ENCODE measurements at regions not wholly inside any gene's neighbourhood (a gene's known extent, or its start where the extent isn't known, plus 50 kb on each side); places are given as distances from the start of the nearest gene placed in this dataset.

GRCh38 chr3:31188112-31188511 lies 293.7 kb upstream of the GADL1 start:
- no peak overlapping the region for H3K27ac ChIP-seq (ENCODE audit: low read depth)
- H3K27me3 Mint-ChIP-seq (ENCODE audit: insufficient read depth, low read depth, poor library complexity) = peaks cover 2% of the 10 kb centered on the region

GRCh38 chr3:31189330-31189729 lies 294.9 kb upstream of the GADL1 start:
- Histone ChIP-seq H3K36me3 (ENCODE audit: insufficient read depth) (no peaks in the 10 kb centered on the region), H3F3A (replicated peaks; ENCODE audit: low read depth) (no peaks in the 10 kb centered on the region), H2AFZ (no peak overlapping the region), H3K4me1 (ENCODE audit: insufficient read depth) (peaks cover 2% of the 10 kb centered on the region; the same call in 1 of the 2 replicates), H3K27me3 (ENCODE audit: insufficient read depth) (no peaks in the 10 kb centered on the region), H3K4me2 (no peak overlapping the region), H3K27ac (ENCODE audit: low read depth) (no peak overlapping the region), H3K9me2 (ENCODE audit: insufficient read depth) (0 out of 2 replicates have a peak, but pooled peaks cover 8% of the 10 kb centered on the region), H3K4me3 (no peak overlapping the region), H3K79me2 (replicated peaks; ENCODE audit: insufficient read depth) (no peaks in the 10 kb centered on the region), H4K20me1 (replicated peaks; ENCODE audit: insufficient read depth) (no peaks in the 10 kb centered on the region)
- Mint-ChIP-seq H3K4me1 (no peaks in the 10 kb centered on the region; the same call in 2 of the 3 replicates), H3K9me3 (no peaks in the 10 kb centered on the region), H3K27me3 (ENCODE audit: insufficient read depth, low read depth, poor library complexity) (peaks cover 2% of the 10 kb centered on the region), H3K27ac (no peak overlapping the region), H3K36me3 (ENCODE audit: low read depth) (no peaks in the 10 kb centered on the region), H3K4me3 (no peak overlapping the region)
- ATAC-seq (no peak), DNase-seq (ENCODE audit: low spot score) (no peak)
- no peak for TF ChIP-seq REST (IDR thresholded peaks at IDR 0.05; ENCODE audit: unreplicated experiment)
- TF ChIP-seq EZH2 (IDR thresholded peaks at IDR 0.05; ENCODE audit: low read depth, unreplicated experiment) = no peak
- TF ChIP-seq STAT1 (IDR thresholded peaks at IDR 0.05; ENCODE audit: unreplicated experiment) = no peak
- TF ChIP-seq ZNF114 (CRISPR knock-in tag; IDR thresholded peaks at IDR 0.05) = no peak
- TF ChIP-seq NANOG (IDR thresholded peaks at IDR 0.05; ENCODE audit: borderline replicate concordance) = no peak
- no peak for TF ChIP-seq ZNF331 (CRISPR knock-in tag; IDR thresholded peaks at IDR 0.05; ENCODE audit: low read depth)
- no peak for TF ChIP-seq EZH2phosphoT487 (IDR thresholded peaks at IDR 0.05; ENCODE audit: unreplicated experiment)
- no peak for TF ChIP-seq CREB1 (CRISPR knock-in tag; IDR thresholded peaks at IDR 0.05; ENCODE audit: low read depth)
- TF ChIP-seq ZNF462 (CRISPR knock-in tag; IDR thresholded peaks at IDR 0.05) = no peak
- TF ChIP-seq CTCF (conservative IDR thresholded peaks at IDR 0.05; ENCODE audit: low read depth in 2 of 2) = no peak

More at GRCh38 chr3:31188112-31188511, 293.7 kb upstream of the GADL1 start:
- Histone ChIP-seq H3F3A (replicated peaks; ENCODE audit: low read depth) (no peaks in the 10 kb centered on the region), H2AFZ (no peak overlapping the region), H3K9me2 (ENCODE audit: insufficient read depth) (0 out of 2 replicates have a peak, but pooled peaks cover 8% of the 10 kb centered on the region), H4K20me1 (replicated peaks; ENCODE audit: insufficient read depth) (no peaks in the 10 kb centered on the region), H3K36me3 (ENCODE audit: insufficient read depth) (no peaks in the 10 kb centered on the region), H3K4me1 (ENCODE audit: insufficient read depth) (peaks cover 2% of the 10 kb centered on the region; the same call in 1 of the 2 replicates), H3K79me2 (replicated peaks; ENCODE audit: insufficient read depth) (no peaks in the 10 kb centered on the region), H3K4me2 (no peak overlapping the region), H3K4me3 (no peak overlapping the region), H3K27me3 (ENCODE audit: insufficient read depth) (no peaks in the 10 kb centered on the region)
- ATAC-seq = no peak
- TF ChIP-seq POLR2AphosphoS5 (IDR thresholded peaks at IDR 0.05; ENCODE audit: low read depth) (no peak), CREB1 (CRISPR knock-in tag; IDR thresholded peaks at IDR 0.05; ENCODE audit: low read depth) (no peak), JUNB (IDR thresholded peaks at IDR 0.05; ENCODE audit: unreplicated experiment) (no peak)
- no peaks in the 10 kb centered on the region for H3K36me3 Mint-ChIP-seq (ENCODE audit: low read depth)
- no peaks in the 10 kb centered on the region; the same call in 2 of the 3 replicates for H3K4me1 Mint-ChIP-seq
- no peak overlapping the region for H3K4me3 Mint-ChIP-seq
- no peaks in the 10 kb centered on the region for H3K9me3 Mint-ChIP-seq
- H3K27ac Mint-ChIP-seq = no peak overlapping the region
- no peak for DNase-seq (ENCODE audit: low spot score)
